Retinal pigment epithelial cell (primary cell): ENCODE measurements at regions not wholly inside any gene's neighbourhood (a gene's known extent, or its start where the extent isn't known, plus 50 kb on each side); places are given as distances from the start of the nearest gene placed in this dataset.
"Not testable (repeated sequence)": the region's sequence is repeated elsewhere in the genome, so short reads cannot be mapped to it uniquely, and the experiment has no call there.

Experiments used
- DNase-seq: peaks from one replicate; pipeline ENCODE4 v3.0.0-alpha.2; 2010; ENCODE audit warnings: low read depth
- H3K4me3 ChIP-seq: 2 replicates; pipeline ENCODE4 v1.5.1; 2011; ENCODE audit warnings: mild to moderate bottlenecking, low read length, control low read depth, moderate library complexity
- CTCF ChIP-seq: conservative IDR thresholded peaks from 2 replicates; pipeline ENCODE4 v1.5.1; 2011; ENCODE audit warnings: low read depth, low read length, control low read depth, inconsistent platforms

- no peak overlapping the region for H3K4me3 ChIP-seq
- no peak for TF ChIP-seq CTCF
- no peak for DNase-seq
These were observed 227.7 kb upstream of the CNTN3 start for GRCh38 chr3:74842141-74842540.

GRCh38 chr3:74839566-74839965 lies 225.1 kb upstream of the CNTN3 start:
- H3K4me3 ChIP-seq: no peak overlapping the region
- peak; percentile 9 for DNase-seq
- TF ChIP-seq CTCF: no peak

- TF ChIP-seq CTCF: no peak
- no peak for DNase-seq
- no peak overlapping the region for H3K4me3 ChIP-seq
These were observed 218.5 kb upstream of the CNTN3 start for GRCh38 chr3:74832925-74833324.

GRCh38 chr3:74830845-74831244 lies 216.4 kb upstream of the CNTN3 start:
- DNase-seq, H3K4me3 ChIP-seq: not testable (repeated sequence)

GRCh38 chr3:74825404-74825803 lies 210.9 kb upstream of the CNTN3 start:
- H3K4me3 ChIP-seq, DNase-seq: not testable (repeated sequence)

- no peak for TF ChIP-seq CTCF
- no peak overlapping the region for H3K4me3 ChIP-seq
- no peak for DNase-seq
These were observed 209.9 kb upstream of the CNTN3 start for GRCh38 chr3:74824366-74824765.

- DNase-seq: no peak
- no peak overlapping the region for H3K4me3 ChIP-seq
- TF ChIP-seq CTCF: no peak
These were observed 199.7 kb upstream of the CNTN3 start for GRCh38 chr3:74814181-74814580.

- no peak overlapping the region for H3K4me3 ChIP-seq
- DNase-seq: no peak
- no peak for TF ChIP-seq CTCF
These were observed 198.3 kb upstream of the CNTN3 start for GRCh38 chr3:74812756-74813155.
